ENCODE measurements at regions not wholly inside any gene's neighbourhood (a gene's known extent, or its start where the extent isn't known, plus 50 kb on each side); places are given as distances from the start of the nearest gene placed in this dataset.

DNA sequence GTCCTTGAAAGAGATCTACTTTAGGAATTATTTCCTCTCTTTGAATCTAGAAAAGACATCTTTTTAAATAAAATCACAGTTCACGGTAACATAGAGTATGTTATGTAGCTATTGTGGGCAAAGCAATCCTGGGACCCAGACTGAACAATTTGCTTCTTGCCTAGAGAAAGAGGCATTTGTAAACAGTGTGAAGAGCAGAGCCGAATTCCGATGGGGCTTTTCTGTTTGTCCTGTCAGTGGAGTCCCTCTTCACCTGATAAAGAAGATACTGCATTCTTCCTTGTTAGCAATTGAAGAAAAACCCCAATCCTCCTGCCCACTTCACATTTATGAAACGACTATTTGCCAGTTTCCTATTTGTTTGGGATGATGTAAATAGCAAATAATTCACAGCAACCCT lies 462.9 kb downstream of the WDR72 start:
- H3K36me3 Mint-ChIP-seq: no peaks in the 10 kb centered on the region

DNA sequence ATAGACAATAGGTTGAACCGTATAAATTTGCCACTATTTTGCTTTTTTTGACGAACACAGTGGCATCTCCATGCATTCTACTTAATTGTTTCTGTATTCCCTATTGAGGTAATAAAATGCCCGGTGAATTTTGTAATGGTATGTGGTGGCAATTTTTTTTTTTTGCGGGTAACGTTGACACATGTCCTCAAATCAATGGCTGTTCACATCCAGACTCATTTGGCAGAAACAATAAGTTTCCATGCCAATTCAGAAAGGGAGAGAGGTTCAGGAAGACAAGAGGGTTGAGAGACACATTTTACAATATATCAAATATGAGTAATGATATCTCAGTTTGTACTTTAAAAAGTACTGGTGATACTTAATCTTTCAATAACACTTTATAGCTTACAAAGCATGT lies 463.9 kb downstream of the WDR72 start:
- H3K36me3 Mint-ChIP-seq: no peaks in the 10 kb centered on the region
- H3K4me3 Mint-ChIP-seq: no peak overlapping the region
- no peaks in the 10 kb centered on the region for H3K9me3 Mint-ChIP-seq
- H3K27me3 Mint-ChIP-seq: no peaks in the 10 kb centered on the region
- no peaks in the 10 kb centered on the region for H3K4me1 Mint-ChIP-seq
- no peak overlapping the region for H3K27ac Mint-ChIP-seq

More for the DNA sequence above, 462.9 kb downstream of the WDR72 start:
- peaks cover 0 to 2% (median under 1%) of the 10 kb centered on the region in 3 donors for H3K9me3 Mint-ChIP-seq
- H3K4me1 Mint-ChIP-seq: no peaks in the 10 kb centered on the region
- H3K27me3 Mint-ChIP-seq: no peaks in the 10 kb centered on the region
- H3K27ac Mint-ChIP-seq: no peak overlapping the region
- no peak overlapping the region for H3K4me3 Mint-ChIP-seq

DNA sequence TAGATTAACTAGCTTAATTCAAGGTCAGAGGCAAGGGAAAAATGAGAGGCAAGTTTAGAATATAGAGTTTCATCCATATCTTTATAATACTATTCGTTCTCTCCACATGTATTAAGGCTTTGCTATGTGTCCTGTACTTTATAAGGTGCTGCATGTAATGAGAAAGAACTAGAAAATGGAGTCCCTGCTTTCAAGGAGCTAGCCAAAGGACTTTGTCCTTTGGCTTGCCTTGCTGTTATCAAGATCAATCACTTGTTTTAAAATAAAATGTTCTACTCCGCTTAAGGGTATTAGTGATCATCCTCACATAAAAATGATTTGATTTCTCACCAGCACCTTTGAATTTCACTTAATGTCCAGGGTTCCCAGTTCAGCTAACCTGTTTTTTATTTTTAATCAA lies 470.9 kb downstream of the WDR72 start:
- Mint-ChIP-seq H3K9me3 (no peaks in the 10 kb centered on the region), H3K27ac (no peak overlapping the region), H3K4me3 (no peak overlapping the region), H3K27me3 (peaks cover 2% of the 10 kb centered on the region), H3K36me3 (no peaks in the 10 kb centered on the region), H3K4me1 (no peaks in the 10 kb centered on the region)

DNA sequence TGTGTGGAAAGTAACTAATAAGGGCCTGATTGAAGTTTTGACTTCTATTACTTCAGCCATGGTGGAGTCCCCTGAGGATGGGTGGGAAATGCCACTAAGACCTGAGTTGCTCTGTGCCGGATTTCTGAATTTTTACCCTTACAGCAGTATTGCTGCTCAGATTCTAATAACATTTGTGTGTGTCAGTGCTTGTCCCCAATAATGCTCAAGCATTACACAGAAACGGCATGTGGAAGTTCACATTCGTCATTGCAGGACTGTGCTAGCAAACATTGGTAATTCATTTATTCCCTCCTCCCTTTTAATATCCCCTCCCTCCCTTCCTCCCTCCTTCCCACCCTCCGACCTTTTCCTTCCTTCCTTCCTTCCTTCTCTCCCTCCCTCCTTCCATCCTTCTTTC lies 484.5 kb upstream of the ONECUT1 start:
- Mint-ChIP-seq H3K4me3 (no peak overlapping the region), H3K27ac (no peak overlapping the region), H3K4me1 (no peaks in the 10 kb centered on the region), H3K27me3 (peaks cover 2% of the 10 kb centered on the region), H3K36me3 (no peaks in the 10 kb centered on the region), H3K9me3 (peaks cover 0 to 9% (median 8%) of the 10 kb centered on the region in 3 donors)

DNA sequence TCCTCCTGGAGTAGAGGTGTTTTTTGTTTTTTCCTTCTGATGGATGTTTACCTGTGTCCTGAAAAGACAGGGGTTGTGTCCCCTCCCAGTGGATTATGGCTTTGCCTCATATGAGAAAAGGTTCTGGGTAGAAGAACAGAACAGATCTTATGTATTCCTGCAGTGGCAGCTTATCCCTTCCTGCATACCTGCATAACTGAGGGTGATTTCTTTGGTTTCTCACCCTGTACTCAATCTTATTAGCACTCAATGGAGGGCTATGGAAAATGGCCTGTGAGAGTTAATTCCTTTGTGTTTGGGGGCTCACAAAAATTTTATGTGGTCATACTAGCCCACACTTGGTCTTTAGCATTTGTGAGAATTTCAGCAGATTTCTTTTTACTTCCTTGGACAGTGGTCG lies 482.0 kb upstream of the ONECUT1 start:
- H3K4me1 Mint-ChIP-seq: no peaks in the 10 kb centered on the region
- no peak overlapping the region for H3K27ac Mint-ChIP-seq
- peaks cover 0 to 9% (median 8%) of the 10 kb centered on the region in 3 donors for H3K9me3 Mint-ChIP-seq
- H3K36me3 Mint-ChIP-seq: no peaks in the 10 kb centered on the region
- H3K27me3 Mint-ChIP-seq: peaks cover 2% of the 10 kb centered on the region
- H3K4me3 Mint-ChIP-seq: no peak overlapping the region

DNA sequence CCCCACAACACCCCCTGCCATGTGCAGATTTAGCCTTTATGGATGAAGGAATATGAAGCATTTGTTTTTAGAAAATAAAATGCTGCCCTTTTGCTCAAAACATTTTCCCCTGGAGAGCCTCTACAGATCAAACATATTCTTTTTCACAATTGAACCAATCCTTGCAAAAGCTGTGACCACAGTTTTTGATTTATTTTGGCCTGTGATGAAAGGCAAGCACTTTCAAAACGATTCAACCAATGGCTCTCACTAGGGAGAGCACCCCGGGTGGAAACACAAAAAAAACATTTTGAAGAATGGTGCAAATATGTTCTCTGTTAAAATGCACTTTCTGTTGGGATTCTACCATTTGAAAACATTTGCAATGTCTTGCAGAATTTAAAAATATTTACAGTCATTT lies 476.0 kb upstream of the ONECUT1 start:
- H3K27ac Mint-ChIP-seq: no peak overlapping the region
- no peaks in the 10 kb centered on the region for H3K36me3 Mint-ChIP-seq
- no peaks in the 10 kb centered on the region for H3K4me1 Mint-ChIP-seq
- peaks cover under 1 to 7% (median under 1%) of the 10 kb centered on the region in 3 donors for H3K9me3 Mint-ChIP-seq
- peaks cover 5% of the 10 kb centered on the region for H3K27me3 Mint-ChIP-seq
- H3K4me3 Mint-ChIP-seq: no peak overlapping the region

DNA sequence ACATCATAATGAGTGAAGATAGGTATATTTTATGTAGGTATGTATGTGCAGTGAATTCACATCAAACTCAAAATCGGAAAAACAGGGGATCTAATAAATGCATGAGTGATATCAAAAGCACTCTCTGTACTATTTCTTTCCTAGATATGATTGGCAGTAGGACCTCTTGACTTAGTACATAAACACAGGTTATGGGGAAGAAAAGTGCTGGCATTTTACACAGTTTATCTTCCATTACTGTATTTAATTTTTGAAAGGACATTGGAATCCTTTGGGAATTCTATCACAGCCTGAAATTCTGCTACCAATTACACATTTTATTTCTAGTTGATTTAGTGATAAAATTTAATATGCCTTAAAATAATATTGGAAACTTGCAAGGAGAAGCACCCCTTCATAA lies 470.5 kb upstream of the ONECUT1 start:
- peaks cover 5% of the 10 kb centered on the region for H3K27me3 Mint-ChIP-seq
- no peaks in the 10 kb centered on the region for H3K4me1 Mint-ChIP-seq
- peaks cover 0 to 4% (median 0%) of the 10 kb centered on the region in 3 donors for H3K9me3 Mint-ChIP-seq
- no peaks in the 10 kb centered on the region for H3K36me3 Mint-ChIP-seq
- no peak overlapping the region for H3K27ac Mint-ChIP-seq
- no peak overlapping the region for H3K4me3 Mint-ChIP-seq

DNA sequence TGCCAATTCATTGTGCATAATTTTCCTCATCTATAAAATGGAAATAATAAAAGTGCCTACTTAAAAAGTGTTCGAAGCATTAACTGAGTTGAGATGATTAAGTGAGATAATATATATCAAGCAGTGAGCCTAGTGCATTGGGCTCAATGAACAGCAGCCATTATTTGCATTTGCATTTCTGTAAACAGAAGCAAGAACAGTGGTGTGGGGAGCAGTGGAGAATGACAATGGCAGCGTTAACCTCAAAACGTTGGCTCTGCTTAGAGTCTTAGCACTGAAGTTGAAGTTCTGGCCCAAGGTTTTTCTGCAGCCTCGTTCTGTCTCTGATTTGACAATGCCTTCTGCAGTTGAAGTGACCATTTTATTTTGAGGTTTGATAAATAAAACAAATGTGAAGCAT lies 466.3 kb upstream of the ONECUT1 start:
- no peak overlapping the region for H3K27ac Mint-ChIP-seq
- H3K4me1 Mint-ChIP-seq: no peaks in the 10 kb centered on the region
- H3K4me3 Mint-ChIP-seq: no peak overlapping the region
- H3K9me3 Mint-ChIP-seq: peaks cover 0 to 4% (median 0%) of the 10 kb centered on the region in 3 donors
- no peaks in the 10 kb centered on the region for H3K27me3 Mint-ChIP-seq
- H3K36me3 Mint-ChIP-seq: no peaks in the 10 kb centered on the region

DNA sequence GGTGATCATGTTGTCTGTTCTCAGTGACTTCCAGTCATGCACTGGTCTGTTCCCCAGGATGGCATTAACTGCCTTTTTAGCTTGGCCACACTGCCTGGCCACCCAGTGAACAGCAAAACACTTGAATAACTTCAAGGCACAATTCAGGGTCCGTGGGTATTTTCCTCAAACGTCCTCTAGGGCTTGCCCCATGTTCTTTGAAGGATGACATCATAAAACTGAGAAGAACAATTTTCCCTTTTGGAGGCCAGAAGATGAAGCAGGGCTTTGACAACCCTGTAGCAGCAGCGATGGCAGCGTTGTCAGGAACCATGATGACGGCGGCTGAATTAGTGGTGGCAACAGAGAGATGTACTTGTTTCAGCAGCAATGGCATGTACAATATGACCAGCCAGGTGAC lies 465.9 kb upstream of the ONECUT1 start:
- no peaks in the 10 kb centered on the region for H3K36me3 Mint-ChIP-seq
- no peaks in the 10 kb centered on the region for H3K27me3 Mint-ChIP-seq

DNA sequence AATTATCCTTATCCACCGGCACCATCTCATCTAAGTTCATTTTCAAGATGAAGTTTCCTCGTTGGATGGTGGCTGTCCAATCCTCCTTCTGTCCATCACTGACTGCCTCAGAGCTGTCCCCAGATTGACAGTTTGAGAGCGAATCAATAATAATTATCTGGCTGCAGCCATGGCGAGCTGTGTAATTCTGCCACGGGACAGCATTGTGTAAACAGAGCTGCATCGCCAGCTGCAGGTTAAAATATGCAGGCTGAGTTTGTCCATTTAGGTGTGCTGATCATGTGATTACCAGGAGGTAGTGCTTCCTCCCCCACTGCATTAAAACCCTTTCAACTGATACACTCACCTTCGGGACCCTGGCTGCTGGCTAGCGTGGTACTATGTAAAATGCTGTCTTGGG lies 461.9 kb upstream of the ONECUT1 start:
- no peak overlapping the region for H3K4me3 Mint-ChIP-seq
- H3K36me3 Mint-ChIP-seq: no peaks in the 10 kb centered on the region
- H3K4me1 Mint-ChIP-seq: no peaks in the 10 kb centered on the region
- no peaks in the 10 kb centered on the region for H3K27me3 Mint-ChIP-seq
- H3K9me3 Mint-ChIP-seq: no peaks in the 10 kb centered on the region
- H3K27ac Mint-ChIP-seq: no peak overlapping the region

More for the DNA sequence above, 465.9 kb upstream of the ONECUT1 start:
- Mint-ChIP-seq H3K27ac (no peak overlapping the region), H3K4me3 (no peak overlapping the region), H3K4me1 (no peaks in the 10 kb centered on the region), H3K9me3 (peaks cover 0 to 2% (median 0%) of the 10 kb centered on the region in 3 donors)

DNA sequence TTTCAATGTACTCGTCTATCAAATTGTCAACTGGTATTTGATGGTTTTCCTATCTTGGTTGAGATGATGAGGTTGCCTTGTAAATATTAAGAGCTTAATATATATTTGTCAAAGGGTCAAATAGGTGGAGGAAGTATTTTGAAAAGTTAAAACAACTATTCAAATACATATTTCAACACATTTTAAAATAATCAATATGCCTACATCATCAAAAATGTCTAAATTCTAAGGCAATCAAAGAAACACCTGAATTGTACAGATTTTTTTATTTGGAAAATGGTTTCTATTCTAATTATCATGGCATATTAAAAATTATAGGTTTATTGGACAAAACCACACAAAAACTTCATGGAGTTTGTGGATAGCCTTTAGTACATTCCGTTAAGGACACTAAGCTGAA lies 461.4 kb upstream of the ONECUT1 start:
- H3K27me3 Mint-ChIP-seq: no peaks in the 10 kb centered on the region
- H3K4me3 Mint-ChIP-seq: no peak overlapping the region
- no peak overlapping the region for H3K27ac Mint-ChIP-seq
- no peaks in the 10 kb centered on the region for H3K36me3 Mint-ChIP-seq
- no peaks in the 10 kb centered on the region for H3K4me1 Mint-ChIP-seq
- no peaks in the 10 kb centered on the region for H3K9me3 Mint-ChIP-seq

DNA sequence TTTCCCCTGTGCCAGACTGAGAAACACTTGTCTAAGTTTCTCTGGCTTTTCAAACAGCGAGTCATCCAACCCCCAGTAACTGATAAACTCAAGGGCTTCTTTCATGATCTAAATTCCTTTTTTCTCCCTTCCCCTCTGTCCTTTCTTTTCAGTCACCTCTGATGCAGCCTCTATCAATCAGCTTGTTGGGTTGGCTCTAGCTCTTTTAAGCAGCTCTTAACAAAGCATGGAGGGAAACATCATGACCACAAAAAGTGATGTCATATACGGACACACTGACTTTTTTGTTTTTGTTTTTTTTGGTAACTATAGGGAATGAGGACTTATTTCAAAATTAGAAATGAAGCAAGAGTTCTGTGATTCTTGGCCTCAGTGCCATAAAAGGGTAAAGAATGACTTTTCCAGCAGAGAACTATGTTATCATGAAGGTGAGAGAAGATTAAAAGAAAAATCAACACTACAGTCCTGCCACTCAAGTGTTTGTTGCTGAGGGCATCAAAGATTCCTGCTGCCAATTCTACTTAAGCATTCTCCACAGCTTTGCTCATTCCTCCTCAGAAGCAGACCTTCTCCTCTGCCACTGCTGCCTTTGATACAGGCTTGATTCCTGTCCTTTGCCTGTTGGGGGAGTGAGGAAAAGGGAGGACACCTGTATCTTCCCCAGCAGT lies 457.0 kb upstream of the ONECUT1 start:
- Mint-ChIP-seq H3K27me3 (peaks cover 1% of the 10 kb centered on the region), H3K36me3 (no peaks in the 10 kb centered on the region), H3K4me3 (no peak overlapping the region), H3K9me3 (peaks cover 0 to 2% (median 0%) of the 10 kb centered on the region in 3 donors), H3K27ac (no peak overlapping the region), H3K4me1 (no peaks in the 10 kb centered on the region)

DNA sequence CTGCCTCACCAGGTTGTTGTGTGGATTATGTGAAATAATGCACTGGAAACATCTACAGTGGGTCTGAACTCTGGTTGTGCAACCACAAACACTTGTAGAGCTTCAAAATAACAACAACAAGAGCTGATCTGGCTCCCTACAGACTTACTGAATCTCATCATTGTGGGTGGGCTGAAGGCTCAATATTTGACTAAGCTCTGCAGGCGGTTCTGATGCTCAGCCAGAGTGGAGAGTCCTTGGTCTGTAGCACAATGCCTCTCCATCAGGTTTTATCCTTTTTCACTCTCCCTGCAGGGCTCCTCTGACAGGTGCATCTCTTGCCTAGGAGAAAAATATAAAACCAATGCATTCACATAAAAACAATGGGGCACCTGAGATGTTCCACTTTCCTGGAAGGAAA lies 456.3 kb upstream of the ONECUT1 start:
- Mint-ChIP-seq H3K4me3 (no peak overlapping the region), H3K36me3 (no peaks in the 10 kb centered on the region), H3K27me3 (peaks cover 1% of the 10 kb centered on the region), H3K27ac (no peak overlapping the region), H3K4me1 (no peaks in the 10 kb centered on the region), H3K9me3 (peaks cover 0 to 2% (median under 1%) of the 10 kb centered on the region in 3 donors)

DNA sequence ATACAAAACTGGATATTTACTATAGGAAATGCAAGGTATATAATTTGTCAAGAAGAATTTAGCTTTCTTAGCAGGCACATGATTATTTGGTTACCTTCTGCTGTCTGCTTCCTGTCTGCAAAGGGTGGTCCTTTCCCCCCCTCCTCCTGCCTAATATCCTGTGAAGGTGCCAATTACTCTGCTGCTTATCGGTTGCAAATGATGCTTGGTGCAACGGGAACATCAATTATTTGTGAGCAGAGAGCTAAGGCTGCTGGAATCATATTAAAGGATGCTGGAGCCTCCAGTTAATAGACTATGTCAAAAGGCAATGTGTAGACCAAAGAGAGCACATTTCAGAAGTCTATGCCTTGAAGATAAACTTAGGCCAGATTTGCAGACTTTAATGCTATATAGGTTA lies 443.7 kb upstream of the ONECUT1 start:
- Mint-ChIP-seq H3K9me3 (peaks cover 0 to 1% (median 0%) of the 10 kb centered on the region in 3 donors), H3K4me3 (no peak overlapping the region), H3K4me1 (no peaks in the 10 kb centered on the region), H3K36me3 (no peaks in the 10 kb centered on the region), H3K27ac (no peak overlapping the region), H3K27me3 (peaks cover 1% of the 10 kb centered on the region)

DNA sequence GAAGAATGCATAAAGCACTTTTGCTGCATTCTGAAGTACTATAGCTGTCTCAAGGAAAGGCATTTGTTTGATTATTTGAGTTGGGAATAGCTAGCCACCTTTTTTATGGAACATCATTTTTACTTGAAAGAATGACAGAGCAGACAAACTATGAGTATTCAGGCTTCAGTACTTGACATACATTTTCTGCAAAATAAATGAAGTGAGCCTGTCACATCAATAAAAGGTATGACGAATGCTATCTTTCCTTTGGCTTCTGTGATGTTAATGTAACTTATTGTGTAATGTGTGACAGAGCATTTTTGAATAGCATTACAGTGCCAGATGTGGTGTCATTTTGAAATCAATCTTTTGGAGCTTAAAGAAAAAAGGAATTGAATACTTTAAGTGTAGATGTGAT lies 440.3 kb upstream of the ONECUT1 start:
- no peaks in the 10 kb centered on the region for H3K36me3 Mint-ChIP-seq
- H3K9me3 Mint-ChIP-seq: no peaks in the 10 kb centered on the region
- no peak overlapping the region for H3K4me3 Mint-ChIP-seq
- no peaks in the 10 kb centered on the region for H3K27me3 Mint-ChIP-seq
- H3K27ac Mint-ChIP-seq: no peak overlapping the region
- H3K4me1 Mint-ChIP-seq: no peaks in the 10 kb centered on the region

DNA sequence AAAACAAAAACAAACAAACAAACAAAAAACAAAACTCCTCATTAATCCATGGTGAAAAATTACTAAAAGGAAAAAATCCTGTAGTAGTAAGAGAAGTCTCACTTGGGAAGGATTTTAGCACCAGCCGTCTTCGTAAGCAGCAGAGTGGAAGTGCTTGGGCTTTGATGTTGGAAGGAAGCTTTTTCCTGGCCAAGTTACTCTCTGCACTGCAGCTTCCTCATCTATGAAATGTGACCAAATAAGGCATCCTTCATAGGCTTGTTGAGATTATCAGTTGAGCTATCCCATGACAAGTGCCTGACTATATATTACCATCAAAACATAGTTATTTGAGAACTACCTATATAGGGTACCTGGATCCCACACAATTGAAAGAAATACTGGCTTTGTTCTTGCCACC lies 436.4 kb upstream of the ONECUT1 start:
- no peaks in the 10 kb centered on the region for H3K36me3 Mint-ChIP-seq
- H3K9me3 Mint-ChIP-seq: peaks cover 0 to 5% (median 0%) of the 10 kb centered on the region in 3 donors
- no peaks in the 10 kb centered on the region for H3K27me3 Mint-ChIP-seq
- H3K27ac Mint-ChIP-seq: no peak overlapping the region
- H3K4me3 Mint-ChIP-seq: no peak overlapping the region
- no peaks in the 10 kb centered on the region for H3K4me1 Mint-ChIP-seq
